ENCODE measurements at regions not wholly inside any gene's neighbourhood (a gene's known extent, or its start where the extent isn't known, plus 50 kb on each side); places are given as distances from the start of the nearest gene placed in this dataset.

DNA sequence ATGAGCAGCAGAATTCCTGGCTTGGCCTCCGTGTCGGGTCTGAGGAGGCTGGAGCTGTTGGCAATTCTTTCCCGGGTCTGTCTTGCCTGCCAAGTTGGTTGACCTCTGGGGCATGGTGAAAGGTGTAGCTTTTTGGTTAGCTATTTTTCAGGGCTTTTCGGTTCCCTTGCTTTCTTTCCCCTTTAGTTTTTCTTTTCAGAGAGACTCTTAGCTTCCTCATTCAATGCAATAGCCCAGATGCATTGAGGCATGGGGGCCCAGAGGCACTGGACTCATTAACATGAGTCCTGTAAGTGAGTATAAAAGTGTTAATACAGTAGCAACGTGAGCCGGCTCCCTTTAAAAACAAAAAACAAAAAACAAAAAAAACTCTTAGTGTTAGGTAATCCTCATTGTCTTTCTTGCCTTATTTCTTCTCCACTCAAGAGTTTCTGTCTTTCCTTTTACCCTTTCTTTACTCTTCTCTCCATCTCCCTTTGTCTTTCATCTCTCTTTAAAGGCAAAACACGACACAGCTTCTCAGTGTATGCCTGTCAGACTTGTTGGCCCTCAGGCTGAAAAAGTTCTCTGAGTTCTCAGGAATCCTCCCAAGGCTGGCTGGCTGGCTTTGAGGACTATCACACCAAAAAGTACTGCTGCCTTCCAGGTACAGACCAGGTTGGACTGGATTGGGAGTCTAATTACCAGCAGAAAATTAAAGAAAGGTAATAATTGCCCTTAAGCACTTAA lies 289.9 kb upstream of the TUT7 start:
- no peak for TF ChIP-seq CTCF (IDR thresholded peaks at IDR 0.05; ENCODE audit: unreplicated experiment in 3 of 3)
- no peaks in the 10 kb centered on the region for H3K27me3 Mint-ChIP-seq (ENCODE audit: low read depth)
- no peak overlapping the region for H3K4me3 Mint-ChIP-seq
- peak overlapping the region in 2 of 3 experiments; percentile 12 to 69 for H3K27ac Mint-ChIP-seq
- H3K9me3 Mint-ChIP-seq, result no peaks in the 10 kb centered on the region
- H3K4me1 Mint-ChIP-seq, result peaks cover 27% of the 10 kb centered on the region
- no peaks in the 10 kb centered on the region for H3K36me3 Mint-ChIP-seq (ENCODE audit: low read depth)

DNA sequence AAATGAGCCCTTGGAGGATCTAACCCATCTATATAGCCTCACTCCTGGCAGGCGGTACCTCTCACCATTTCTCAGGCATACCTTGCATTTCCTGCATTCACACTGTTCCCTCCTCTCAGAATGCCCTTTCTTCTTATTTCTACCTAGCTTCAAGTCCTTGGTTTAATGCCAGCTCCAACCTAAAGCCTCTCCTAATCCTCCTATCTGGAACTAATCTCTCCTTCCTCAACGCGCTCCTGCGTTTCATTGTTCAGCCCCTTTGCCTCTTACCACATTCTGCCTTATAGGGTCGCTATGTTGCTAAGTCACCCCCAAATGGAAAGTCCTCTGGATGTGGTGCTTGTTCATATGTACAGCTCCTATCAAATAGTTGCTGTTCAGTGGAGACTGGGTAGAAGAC lies 288.5 kb upstream of the TUT7 start:
- no peak overlapping the region for H3K4me3 Mint-ChIP-seq
- H3K4me1 Mint-ChIP-seq, result peaks cover 32% of the 10 kb centered on the region
- H3K36me3 Mint-ChIP-seq (ENCODE audit: low read depth), result no peaks in the 10 kb centered on the region
- H3K27ac Mint-ChIP-seq, result peak overlapping the region in 2 of 3 experiments; percentile 1 to 8
- H3K27me3 Mint-ChIP-seq (ENCODE audit: low read depth), result no peaks in the 10 kb centered on the region
- TF ChIP-seq CTCF (IDR thresholded peaks at IDR 0.05; ENCODE audit: unreplicated experiment in 3 of 3), result no peak
- no peaks in the 10 kb centered on the region for H3K9me3 Mint-ChIP-seq

GRCh38 chr9:86641970-86642369 lies 287.8 kb upstream of the TUT7 start:
- Mint-ChIP-seq H3K36me3 (ENCODE audit: low read depth) (no peaks in the 10 kb centered on the region), H3K4me3 (no peak overlapping the region), H3K27me3 (ENCODE audit: low read depth) (peaks cover 4% of the 10 kb centered on the region), H3K4me1 (peaks cover 39% of the 10 kb centered on the region), H3K9me3 (no peaks in the 10 kb centered on the region), H3K27ac (peak overlapping the region in 1 of 3 experiments; percentile 45)
- no peak for TF ChIP-seq CTCF (IDR thresholded peaks at IDR 0.05; ENCODE audit: unreplicated experiment in 3 of 3)

GRCh38 chr9:86639899-86640379 lies 285.7 kb upstream of the TUT7 start:
- Mint-ChIP-seq H3K27ac (peak overlapping the region; percentile 40 to 70 (median 63)), H3K9me3 (no peaks in the 10 kb centered on the region)

GRCh38 chr9:86639287-86639686 lies 285.1 kb upstream of the TUT7 start:
- H3K4me3 Mint-ChIP-seq, result no peak overlapping the region
- H3K9me3 Mint-ChIP-seq, result no peaks in the 10 kb centered on the region
- peaks cover 45% of the 10 kb centered on the region for H3K4me1 Mint-ChIP-seq
- no peaks in the 10 kb centered on the region for H3K36me3 Mint-ChIP-seq (ENCODE audit: low read depth)
- no peak for TF ChIP-seq CTCF (IDR thresholded peaks at IDR 0.05; ENCODE audit: unreplicated experiment in 3 of 3)
- peak overlapping the region; percentile 40 to 70 (median 63) for H3K27ac Mint-ChIP-seq
- peaks cover 4% of the 10 kb centered on the region for H3K27me3 Mint-ChIP-seq (ENCODE audit: low read depth)

More at GRCh38 chr9:86639899-86640379, 285.7 kb upstream of the TUT7 start:
- Mint-ChIP-seq H3K4me1 (peaks cover 52% of the 10 kb centered on the region), H3K36me3 (ENCODE audit: low read depth) (no peaks in the 10 kb centered on the region), H3K4me3 (no peak overlapping the region), H3K27me3 (ENCODE audit: low read depth) (peaks cover 4% of the 10 kb centered on the region)
- peak in 2 of 3 experiments; percentile 15 to 22 for TF ChIP-seq CTCF (IDR thresholded peaks at IDR 0.05; ENCODE audit: unreplicated experiment in 3 of 3)

- H3K9me3 Mint-ChIP-seq, result no peaks in the 10 kb centered on the region
- H3K27ac Mint-ChIP-seq, result peak overlapping the region in 2 of 3 experiments; percentile 51 to 72
- peaks cover 52% of the 10 kb centered on the region for H3K4me1 Mint-ChIP-seq
- H3K4me3 Mint-ChIP-seq, result no peak overlapping the region
- TF ChIP-seq CTCF (IDR thresholded peaks at IDR 0.05; ENCODE audit: unreplicated experiment in 3 of 3), result no peak
- peaks cover 4% of the 10 kb centered on the region for H3K27me3 Mint-ChIP-seq (ENCODE audit: low read depth)
- H3K36me3 Mint-ChIP-seq (ENCODE audit: low read depth), result no peaks in the 10 kb centered on the region
These were observed 283.9 kb upstream of the TUT7 start for GRCh38 chr9:86638109-86638508.

Measured in nephron (organoid).